ENCODE measurements at regions not wholly inside any gene's neighbourhood (a gene's known extent, or its start where the extent isn't known, plus 50 kb on each side); places are given as distances from the start of the nearest gene placed in this dataset.

DNA sequence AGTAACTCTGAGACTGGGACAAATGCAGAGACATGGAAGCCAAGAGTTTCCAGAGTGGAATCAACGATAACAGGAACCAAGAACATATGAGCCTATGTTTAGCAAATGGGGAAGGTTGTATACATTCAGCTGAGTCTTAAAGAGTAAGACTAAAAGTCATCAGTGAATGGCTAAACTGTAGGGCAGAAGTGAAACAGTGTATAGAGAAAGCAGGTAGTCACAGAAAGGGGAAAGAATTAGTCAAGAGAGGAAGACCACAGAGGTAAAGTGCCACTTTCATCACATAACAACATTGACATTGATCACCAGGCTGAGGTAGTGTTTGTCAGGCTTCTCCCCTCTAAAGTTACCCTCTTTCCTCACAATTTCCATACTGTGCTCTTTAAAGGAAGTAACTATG, 306.5 kb upstream of the SPTLC3 start:
- TF ChIP-seq EP300 (IDR thresholded peaks at IDR 0.05): no peak
- TF ChIP-seq POLR2AphosphoS5 (IDR thresholded peaks at IDR 0.05): no peak
- TF ChIP-seq POLR2A (IDR thresholded peaks at IDR 0.05): no peak
- TF ChIP-seq, protein P1, sequence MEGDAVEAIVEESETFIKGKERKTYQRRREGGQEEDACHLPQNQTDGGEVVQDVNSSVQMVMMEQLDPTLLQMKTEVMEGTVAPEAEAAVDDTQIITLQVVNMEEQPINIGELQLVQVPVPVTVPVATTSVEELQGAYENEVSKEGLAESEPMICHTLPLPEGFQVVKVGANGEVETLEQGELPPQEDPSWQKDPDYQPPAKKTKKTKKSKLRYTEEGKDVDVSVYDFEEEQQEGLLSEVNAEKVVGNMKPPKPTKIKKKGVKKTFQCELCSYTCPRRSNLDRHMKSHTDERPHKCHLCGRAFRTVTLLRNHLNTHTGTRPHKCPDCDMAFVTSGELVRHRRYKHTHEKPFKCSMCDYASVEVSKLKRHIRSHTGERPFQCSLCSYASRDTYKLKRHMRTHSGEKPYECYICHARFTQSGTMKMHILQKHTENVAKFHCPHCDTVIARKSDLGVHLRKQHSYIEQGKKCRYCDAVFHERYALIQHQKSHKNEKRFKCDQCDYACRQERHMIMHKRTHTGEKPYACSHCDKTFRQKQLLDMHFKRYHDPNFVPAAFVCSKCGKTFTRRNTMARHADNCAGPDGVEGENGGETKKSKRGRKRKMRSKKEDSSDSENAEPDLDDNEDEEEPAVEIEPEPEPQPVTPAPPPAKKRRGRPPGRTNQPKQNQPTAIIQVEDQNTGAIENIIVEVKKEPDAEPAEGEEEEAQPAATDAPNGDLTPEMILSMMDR (IDR thresholded peaks at IDR 0.05): no peak
- Histone ChIP-seq H3K9me3 (no peaks in the 10 kb centered on the region), H3K27me3 (no peaks in the 10 kb centered on the region), H3K4me1 (no peaks in the 10 kb centered on the region), H3K36me3 (no peaks in the 10 kb centered on the region), H3K4me3 (no peak overlapping the region), H3K27ac (no peak overlapping the region)
- no peak for ATAC-seq (ENCODE audit: low FRiP score in 2 of 2)
- 75 to 86% methylated on average over 1 of the region's 1 CpG for WGBS, 2 donors
- DNase-seq: no peak

DNA sequence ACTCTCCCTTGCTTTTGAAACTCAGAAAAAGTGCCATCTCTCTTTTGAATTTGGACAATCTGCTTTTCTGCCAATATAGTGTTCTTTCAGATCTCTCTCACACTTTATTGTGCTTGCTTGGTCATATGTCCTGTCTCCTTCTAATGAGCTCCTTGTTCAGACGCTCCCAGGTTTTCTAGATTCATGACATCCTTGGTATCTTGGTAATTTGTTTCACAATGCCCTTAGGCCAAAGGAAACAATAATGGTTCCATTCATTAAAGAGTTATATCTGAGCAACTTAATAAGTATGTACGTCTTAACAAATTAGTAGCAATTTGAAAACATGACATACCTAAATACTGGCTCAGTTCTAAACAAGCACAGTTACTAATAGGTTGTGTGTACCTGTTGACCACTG, 293.4 kb upstream of the SPTLC3 start:
- TF ChIP-seq, protein P1 (IDR thresholded peaks at IDR 0.05): no peak
- no peak for TF ChIP-seq EP300 (IDR thresholded peaks at IDR 0.05)
- TF ChIP-seq POLR2A (IDR thresholded peaks at IDR 0.05): no peak
- no peak for TF ChIP-seq POLR2AphosphoS5 (IDR thresholded peaks at IDR 0.05)
- DNase-seq (no peak), ATAC-seq (ENCODE audit: low FRiP score in 2 of 2) (no peak)
- Histone ChIP-seq H3K27ac (no peak overlapping the region), H3K36me3 (no peaks in the 10 kb centered on the region), H3K9me3 (no peaks in the 10 kb centered on the region), H3K27me3 (no peaks in the 10 kb centered on the region), H3K4me3 (no peak overlapping the region), H3K4me1 (no peaks in the 10 kb centered on the region)
- WGBS, 2 donors: 73 to 81% methylated on average over 2 of the region's 2 CpGs

DNA sequence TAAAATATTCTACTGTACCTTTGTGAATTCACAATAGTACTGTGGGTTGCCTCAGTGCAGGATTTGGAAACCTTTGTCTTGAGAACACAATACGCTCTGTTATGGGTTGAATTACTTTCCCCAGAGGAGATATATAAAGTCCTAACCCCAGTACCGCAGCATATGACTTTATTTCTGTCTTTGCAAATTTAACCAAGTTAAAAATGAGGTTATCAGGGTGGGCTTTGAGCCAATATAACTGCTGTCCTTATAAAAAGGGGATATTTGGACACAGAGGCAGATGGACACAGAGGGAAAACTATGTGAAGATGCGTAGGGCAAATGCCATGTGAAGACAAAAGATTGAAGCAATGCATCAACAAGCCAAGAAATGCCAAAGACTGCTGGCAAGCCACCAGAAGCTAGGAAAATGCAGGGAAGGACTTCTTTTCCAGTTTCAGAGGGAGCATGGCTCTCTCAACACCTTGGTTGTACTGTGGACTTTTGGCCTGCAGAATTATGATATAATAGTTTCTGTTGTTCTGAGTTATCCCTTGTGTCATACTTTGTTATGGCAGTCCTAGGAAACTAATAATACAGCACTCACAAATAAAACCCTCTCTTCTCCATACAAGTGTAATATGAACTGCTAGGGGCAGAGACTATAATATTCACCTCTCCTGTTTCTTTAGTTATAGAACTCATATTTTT, 292.6 kb upstream of the SPTLC3 start:
- no peak for TF ChIP-seq POLR2A (IDR thresholded peaks at IDR 0.05)
- TF ChIP-seq POLR2AphosphoS5 (IDR thresholded peaks at IDR 0.05): no peak
- TF ChIP-seq, protein P1 (IDR thresholded peaks at IDR 0.05): no peak
- TF ChIP-seq EP300 (IDR thresholded peaks at IDR 0.05): no peak
- no peak overlapping the region for H3K4me3 ChIP-seq
- ATAC-seq (ENCODE audit: low FRiP score in 2 of 2): no peak
- WGBS, 2 donors: 92 to 93% methylated on average over 3 of the region's 3 CpGs
- no peaks in the 10 kb centered on the region for H3K27me3 ChIP-seq
- no peaks in the 10 kb centered on the region for H3K4me1 ChIP-seq
- no peaks in the 10 kb centered on the region for H3K36me3 ChIP-seq
- DNase-seq: no peak
- no peaks in the 10 kb centered on the region for H3K9me3 ChIP-seq
- no peak overlapping the region for H3K27ac ChIP-seq

DNA sequence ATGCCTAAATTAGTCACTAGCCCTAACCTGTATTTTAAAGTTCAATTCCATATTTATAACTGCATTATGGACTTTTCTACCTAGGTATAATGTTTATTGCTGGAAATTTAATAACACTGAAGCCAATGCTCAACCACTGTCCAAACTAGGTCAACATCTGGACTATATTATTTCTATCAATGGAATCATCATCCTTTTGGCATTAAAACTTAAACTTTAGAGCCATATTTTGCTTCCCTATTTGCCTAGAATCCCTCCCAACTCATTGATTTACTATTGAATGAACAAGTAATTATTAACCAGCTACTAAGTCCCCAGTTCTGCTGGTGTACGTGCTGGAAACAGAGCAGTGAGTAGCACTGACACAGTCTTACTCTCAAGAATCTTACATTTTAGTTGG, 291.7 kb upstream of the SPTLC3 start:
- Histone ChIP-seq H3K36me3 (no peaks in the 10 kb centered on the region), H3K27me3 (no peaks in the 10 kb centered on the region), H3K4me1 (no peaks in the 10 kb centered on the region), H3K4me3 (no peak overlapping the region), H3K9me3 (no peaks in the 10 kb centered on the region), H3K27ac (no peak overlapping the region)
- TF ChIP-seq POLR2AphosphoS5 (IDR thresholded peaks at IDR 0.05) (no peak), POLR2A (IDR thresholded peaks at IDR 0.05) (no peak), EP300 (IDR thresholded peaks at IDR 0.05) (no peak)
- TF ChIP-seq, protein P1 (IDR thresholded peaks at IDR 0.05): no peak
- no peak for ATAC-seq (ENCODE audit: low FRiP score in 2 of 2)
- no peak for DNase-seq
- 52 to 73% methylated on average over 1 of the region's 1 CpG for WGBS, 2 donors

DNA sequence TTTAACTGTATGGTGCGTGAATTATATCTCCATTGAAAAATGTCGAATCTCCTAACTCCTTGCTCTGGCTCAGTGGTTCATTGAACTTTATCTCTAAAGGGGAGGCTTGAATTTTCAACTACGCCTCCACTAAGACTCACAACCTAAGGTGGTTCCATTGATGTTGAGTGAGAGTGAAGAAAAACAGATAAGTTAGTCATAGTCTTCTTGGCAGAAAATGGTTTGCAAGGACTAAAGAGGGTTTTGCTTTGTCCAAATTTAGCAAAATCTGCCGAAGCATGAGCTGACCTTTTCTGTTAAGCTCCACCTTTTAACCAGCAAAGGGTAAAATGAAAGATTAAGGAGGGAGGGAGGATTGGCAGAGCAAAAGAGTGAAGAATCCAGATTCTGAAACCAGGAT, 290.2 kb upstream of the SPTLC3 start:
- 64 to 80% methylated on average over 4 of the region's 4 CpGs for WGBS, 2 donors
- DNase-seq: no peak
- Histone ChIP-seq H3K36me3 (no peaks in the 10 kb centered on the region), H3K27ac (no peak overlapping the region), H3K4me1 (no peaks in the 10 kb centered on the region), H3K4me3 (no peak overlapping the region), H3K27me3 (no peaks in the 10 kb centered on the region), H3K9me3 (no peaks in the 10 kb centered on the region)
- TF ChIP-seq POLR2A (IDR thresholded peaks at IDR 0.05) (no peak), EP300 (IDR thresholded peaks at IDR 0.05) (no peak), POLR2AphosphoS5 (IDR thresholded peaks at IDR 0.05) (no peak)
- TF ChIP-seq, protein P1 (IDR thresholded peaks at IDR 0.05): no peak
- ATAC-seq (ENCODE audit: low FRiP score in 2 of 2): no peak

Measured in upper lobe of left lung (tissue), 6 donors.